Lower lobe of right lung (tissue), 2 donors: ENCODE measurements at regions not wholly inside any gene's neighbourhood (a gene's known extent, or its start where the extent isn't known, plus 50 kb on each side); places are given as distances from the start of the nearest gene placed in this dataset.
"Not testable (repeated sequence)": the region's sequence is repeated elsewhere in the genome, so short reads cannot be mapped to it uniquely, and the experiment has no call there.

Source experiments
- ATAC-seq, 2 donors: fragments of 200-7000 bp; cut with Tn5 transposase; one replicate each; pipeline ENCODE4 v1.9.1; 2020 to 2022; ENCODE audit warnings: mild to moderate bottlenecking in 2 of 2, moderate library complexity in 2 of 2
- DNase-seq: peaks from one replicate; pipeline ENCODE4 v3.0.0-alpha.2; 2020
- H3K27ac ChIP-seq: fragments of 200-600 bp; one replicate; pipeline ENCODE4 v1.8.0; 2022
- H3K27me3 ChIP-seq: fragments of 200-600 bp; one replicate; pipeline ENCODE4 v1.8.0; 2022; ENCODE audit warnings: low read depth
- H3K36me3 ChIP-seq: fragments of 200-600 bp; one replicate; pipeline ENCODE4 v1.8.0; 2022; ENCODE audit warnings: mild to moderate bottlenecking
- H3K4me1 ChIP-seq: fragments of 200-600 bp; one replicate; pipeline ENCODE4 v1.8.0; 2022
- H3K4me3 ChIP-seq: fragments of 200-600 bp; one replicate; pipeline ENCODE4 v1.8.0; 2022; ENCODE audit warnings: mild to moderate bottlenecking
- H3K9me3 ChIP-seq: fragments of 200-600 bp; one replicate; pipeline ENCODE4 v1.8.0; 2022
- CTCF ChIP-seq: fragments of 200-600 bp; IDR thresholded peaks from one replicate; pipeline ENCODE4 v1.8.0; 2022; ENCODE audit warnings: antibody characterized with exemption, mild to moderate bottlenecking
- intact Hi-C: fragments of 100-400 bp; cut with DNase I; formaldehyde crosslinking; loops from one replicate; pipeline ENCODE4 v1.11.0; 2022
- donor health status: DM: no; HTN: yes; CAD: no; lungs with severe emphysema.

DNA sequence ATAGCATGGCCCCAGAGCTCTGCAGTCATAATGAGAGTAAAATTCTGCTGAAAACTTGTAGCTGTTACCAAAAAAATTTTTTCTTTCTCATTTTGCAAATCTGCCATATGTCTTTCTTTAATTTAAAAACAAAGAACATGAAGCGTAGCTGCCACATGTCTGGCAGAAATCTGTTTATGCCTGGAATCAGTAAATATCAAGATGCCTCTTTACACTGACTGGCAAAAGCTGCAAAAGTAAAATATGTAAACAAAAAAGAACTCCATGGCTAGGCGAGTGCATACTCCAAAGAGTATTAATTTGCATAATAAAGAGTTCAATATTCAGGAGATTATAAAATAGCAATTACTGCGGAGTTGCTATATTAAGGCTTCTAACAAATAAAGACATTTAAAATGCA, 130.9 kb upstream of the SP8 start:
- Histone ChIP-seq H3K9me3 (no peaks in the 10 kb centered on the region), H3K27ac (no peak overlapping the region), H3K4me1 (no peaks in the 10 kb centered on the region), H3K27me3 (no peaks in the 10 kb centered on the region), H3K4me3 (no peak overlapping the region), H3K36me3 (no peaks in the 10 kb centered on the region)
- ATAC-seq, result no peak
- intact Hi-C loops, result no loop called here
- TF ChIP-seq CTCF, result no peak
- DNase-seq, result no peak

DNA sequence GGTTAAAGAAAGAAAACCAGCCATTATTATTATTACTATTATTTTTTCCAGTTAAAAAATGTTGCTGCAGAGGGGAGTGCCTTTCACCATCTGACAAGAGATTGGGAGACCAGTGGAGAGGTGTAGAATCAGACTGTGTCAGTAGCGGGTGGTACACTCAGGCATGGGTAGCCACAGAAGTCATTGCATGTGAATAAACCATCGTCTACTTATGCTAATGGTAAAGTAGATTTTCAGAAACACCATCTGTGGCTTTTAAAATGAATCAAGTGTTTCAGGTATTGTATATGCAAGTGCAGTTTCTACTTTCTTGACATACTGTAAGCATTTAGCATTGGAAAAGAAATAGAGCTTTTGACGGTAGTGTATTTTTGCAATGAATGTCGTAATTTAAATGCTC, 131.5 kb upstream of the SP8 start:
- intact Hi-C loops, result no loop called here
- Histone ChIP-seq H3K4me3 (no peak overlapping the region), H3K36me3 (no peaks in the 10 kb centered on the region), H3K27ac (no peak overlapping the region), H3K9me3 (no peaks in the 10 kb centered on the region), H3K27me3 (no peaks in the 10 kb centered on the region), H3K4me1 (no peaks in the 10 kb centered on the region)
- DNase-seq (no peak), ATAC-seq (no peak)
- TF ChIP-seq CTCF, result no peak

DNA sequence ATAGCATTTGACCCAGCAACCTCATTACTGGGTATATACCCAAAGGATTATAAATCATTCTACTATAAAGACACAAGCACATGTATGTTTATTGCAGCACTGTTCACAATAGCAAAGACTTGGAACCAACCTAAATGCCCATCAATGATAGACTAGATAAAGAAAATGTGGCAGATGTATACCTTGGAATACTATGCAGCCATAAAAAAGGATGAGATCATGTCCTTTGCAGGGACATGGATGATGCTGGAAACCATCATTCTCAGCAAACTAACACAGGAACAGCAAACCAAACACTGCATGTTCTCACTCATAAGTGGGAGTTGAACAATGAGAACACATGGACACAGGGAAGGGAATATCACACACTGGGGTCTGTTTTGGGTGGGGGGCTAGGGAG, 140.5 kb upstream of the SP8 start:
- H3K36me3 ChIP-seq, H3K4me3 ChIP-seq, DNase-seq, intact Hi-C loops, H3K9me3 ChIP-seq, H3K4me1 ChIP-seq, H3K27ac ChIP-seq, ATAC-seq, H3K27me3 ChIP-seq: not testable (repeated sequence)

- Histone ChIP-seq H3K4me1 (no peaks in the 10 kb centered on the region), H3K36me3 (no peaks in the 10 kb centered on the region), H3K9me3 (peaks cover 7% of the 10 kb centered on the region), H3K27me3 (no peaks in the 10 kb centered on the region), H3K27ac (no peak overlapping the region), H3K4me3 (no peak overlapping the region)
- intact Hi-C loops, result no loop called here
- TF ChIP-seq CTCF, result no peak
- DNase-seq (no peak), ATAC-seq (no peak)
Observed at GRCh38 chr7:20927976-20928375, 141.3 kb upstream of the SP8 start.

- Histone ChIP-seq H3K27me3 (no peaks in the 10 kb centered on the region), H3K4me1 (no peaks in the 10 kb centered on the region), H3K4me3 (no peak overlapping the region), H3K9me3 (peaks cover under 1% of the 10 kb centered on the region), H3K27ac (no peak overlapping the region), H3K36me3 (no peaks in the 10 kb centered on the region)
- DNase-seq (no peak), ATAC-seq (no peak)
- intact Hi-C loops, result no loop called here
- TF ChIP-seq CTCF, result no peak
Observed at GRCh38 chr7:20929199-20929598, 142.5 kb upstream of the SP8 start.

GRCh38 chr7:20931739-20932138, 145.1 kb upstream of the SP8 start:
- intact Hi-C loops, result no loop called here
- Histone ChIP-seq H3K4me1 (no peaks in the 10 kb centered on the region), H3K27ac (no peak overlapping the region), H3K9me3 (no peaks in the 10 kb centered on the region), H3K4me3 (no peak overlapping the region), H3K36me3 (no peaks in the 10 kb centered on the region), H3K27me3 (no peaks in the 10 kb centered on the region)
- TF ChIP-seq CTCF, result no peak
- ATAC-seq, result no peak
- DNase-seq, result no peak
